GM19395 (cell line): ENCODE measurements at regions not wholly inside any gene's neighbourhood (a gene's known extent, or its start where the extent isn't known, plus 50 kb on each side); places are given as distances from the start of the nearest gene placed in this dataset.
"Not testable (repeated sequence)": the region's sequence is repeated elsewhere in the genome, so short reads cannot be mapped to it uniquely, and the experiment has no call there.

ENCODE experiments used
- ATAC-seq: cut with Tn5 transposase; IDR thresholded peaks from one replicate; pipeline ENCODE4 v1.9.1; 2021; ENCODE audit warnings: mild to moderate bottlenecking, moderate library complexity; ENCODE audit not compliant: unreplicated experiment

DNA sequence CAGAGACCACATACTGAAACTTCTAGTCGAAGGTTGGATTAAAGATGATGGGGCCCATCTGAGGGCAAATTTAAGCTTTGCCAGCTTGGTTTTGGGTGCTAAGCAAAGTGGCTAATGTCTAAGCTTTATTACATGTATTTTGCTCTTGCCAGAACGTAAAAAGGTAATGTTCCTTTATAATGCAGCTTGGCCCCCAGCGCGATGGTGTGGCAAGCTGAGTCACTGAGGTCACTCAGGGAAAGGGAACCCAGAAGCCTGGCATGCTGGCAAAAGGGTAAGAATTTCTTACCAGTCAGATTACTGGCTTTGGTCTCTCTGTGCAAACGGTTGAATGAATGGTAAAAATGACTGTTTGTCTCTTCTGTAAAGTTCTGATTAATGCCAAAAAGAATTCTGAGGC lies 158.3 kb upstream of the KCND2 start:
- no peak for ATAC-seq

DNA sequence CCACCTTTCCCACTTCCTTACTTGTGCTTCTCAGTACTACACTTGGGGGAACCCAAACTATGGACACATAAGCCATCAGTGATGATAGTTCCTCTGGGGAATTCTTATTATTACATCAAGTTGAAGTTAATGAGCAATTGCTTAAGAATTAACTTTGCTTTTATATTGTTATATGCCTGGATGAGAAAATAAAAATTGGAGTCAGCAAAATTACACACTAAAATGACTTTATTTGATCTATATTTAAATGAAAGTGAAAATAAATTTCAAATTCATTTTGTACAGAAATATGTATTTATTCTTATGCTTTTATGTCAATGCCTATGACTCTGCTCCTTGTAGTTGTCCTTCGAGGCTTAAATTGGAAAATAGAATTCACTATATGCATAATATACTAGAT lies 149.4 kb upstream of the KCND2 start:
- no peak for ATAC-seq

DNA sequence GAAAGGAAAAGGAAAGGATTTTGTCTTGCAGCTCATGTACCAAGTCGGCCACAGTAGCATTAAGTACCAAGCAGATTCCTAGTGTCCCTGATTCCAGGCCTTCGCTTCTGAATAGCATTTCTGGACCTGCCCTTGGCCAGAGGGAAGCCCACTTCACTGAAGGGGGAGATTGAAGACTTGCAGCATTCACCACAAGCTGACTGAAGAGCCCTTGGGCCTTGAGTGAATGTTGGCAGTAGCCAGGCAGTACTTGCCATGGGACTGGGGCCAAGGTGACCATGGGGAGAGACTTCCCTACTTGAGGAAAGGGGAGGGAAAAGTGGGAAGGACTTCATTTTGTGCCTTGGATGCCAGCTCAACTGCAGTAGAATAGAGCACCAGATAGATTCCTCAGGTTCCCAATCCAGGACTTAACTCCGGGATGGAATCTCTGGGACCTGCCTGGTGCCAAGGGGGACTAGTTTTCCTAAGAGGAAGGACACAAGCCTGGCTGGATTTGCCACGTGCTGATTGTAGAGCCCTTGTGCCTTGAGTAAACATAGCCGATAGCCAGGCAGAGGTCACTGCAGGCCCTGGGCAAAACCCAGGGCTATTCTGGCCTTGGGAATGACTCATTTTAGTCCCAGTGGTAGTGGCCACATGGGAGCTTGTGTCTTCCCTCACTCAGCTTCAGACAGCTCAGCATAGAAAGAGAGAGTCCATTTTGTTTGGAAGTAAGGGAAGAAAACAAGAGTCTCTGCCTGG lies 141.7 kb upstream of the KCND2 start:
- ATAC-seq, result no peak

- no peak for ATAC-seq
Measured at GRCh38 chr7:120138497-120138896, 134.5 kb upstream of the KCND2 start.

GRCh38 chr7:120156476-120156875 lies 116.5 kb upstream of the KCND2 start:
- no peak for ATAC-seq

- no peak for ATAC-seq
Measured at GRCh38 chr7:120160166-120160565, 112.8 kb upstream of the KCND2 start.

DNA sequence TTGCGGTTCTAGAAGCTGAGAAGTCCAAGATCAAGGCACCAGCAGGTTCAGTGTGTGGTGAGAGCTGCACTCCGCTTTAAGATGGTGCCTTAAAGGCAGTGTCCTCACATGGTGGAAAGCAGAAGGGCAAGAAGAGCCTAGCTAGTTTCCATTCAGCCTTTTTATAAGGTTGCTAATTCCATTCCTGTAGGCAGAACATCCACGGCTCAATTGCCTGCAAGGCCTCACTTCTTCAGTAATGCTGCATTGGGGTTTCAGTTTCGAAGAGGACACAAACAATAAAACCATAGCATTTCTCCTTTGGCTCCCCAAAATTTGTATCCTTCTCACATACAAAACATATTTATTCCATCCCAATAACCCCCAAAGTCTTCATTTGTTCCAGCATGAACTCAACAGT lies 109.5 kb upstream of the KCND2 start:
- ATAC-seq, result no peak

DNA sequence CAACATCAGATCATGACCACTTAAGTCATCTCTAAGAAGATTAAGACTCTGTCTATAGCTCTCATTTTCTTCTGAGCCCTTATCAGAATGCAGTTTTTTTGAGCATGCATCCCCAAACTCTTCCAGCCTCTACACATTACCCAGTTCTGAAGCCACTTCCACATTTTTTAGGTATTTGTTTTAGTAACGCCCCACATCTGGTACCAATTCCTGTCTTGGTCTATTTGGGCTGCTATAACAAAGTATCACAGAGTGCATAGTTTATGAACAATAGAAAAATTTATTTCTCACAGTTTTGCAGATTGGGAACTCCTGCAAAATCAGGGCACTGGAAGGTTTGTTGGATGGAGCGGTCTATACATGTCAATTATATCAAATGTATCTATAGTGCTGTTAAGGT lies 107.7 kb upstream of the KCND2 start:
- no peak for ATAC-seq

- no peak for ATAC-seq
Measured at GRCh38 chr7:120168066-120168465, 104.9 kb upstream of the KCND2 start.

- ATAC-seq, result no peak
Measured at GRCh38 chr7:120169996-120170783, 102.8 kb upstream of the KCND2 start.

DNA sequence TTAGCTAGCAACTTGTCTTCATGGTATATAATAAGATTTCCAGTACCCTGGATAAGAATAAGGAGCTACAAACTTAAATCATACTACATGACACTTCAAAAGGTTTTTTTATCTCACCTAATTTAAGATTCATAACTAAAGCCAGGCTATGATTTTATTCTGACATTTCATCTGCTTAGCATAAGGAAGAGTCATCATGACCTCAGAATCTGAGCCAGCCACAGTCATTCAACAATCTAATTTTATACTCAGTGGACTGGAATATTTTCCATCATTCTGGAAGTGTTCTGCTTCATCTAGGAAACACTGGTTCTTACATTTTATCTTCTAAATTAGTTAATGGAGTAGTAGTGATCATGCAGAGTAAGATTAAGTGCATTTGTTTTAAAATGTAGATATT lies 102.1 kb upstream of the KCND2 start:
- no peak for ATAC-seq

DNA sequence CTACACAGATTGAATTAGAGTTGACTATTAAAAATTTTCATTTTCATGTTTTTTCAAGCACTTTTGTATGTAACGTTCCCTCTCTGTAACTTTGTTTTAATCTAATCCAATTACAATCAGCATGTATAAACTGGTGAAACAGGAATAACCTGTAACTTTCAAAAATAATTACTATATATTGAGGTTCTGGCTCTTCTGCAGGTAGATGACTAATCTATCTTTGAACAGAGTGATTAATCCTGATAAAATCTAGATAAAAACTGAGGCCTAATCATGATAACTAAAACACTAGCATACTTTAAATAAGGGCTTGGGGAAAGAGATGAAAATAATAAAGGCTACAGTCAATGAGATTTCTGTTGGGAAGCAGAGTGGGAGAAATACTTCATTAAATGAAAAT lies 101.6 kb upstream of the KCND2 start:
- ATAC-seq, result no peak

DNA sequence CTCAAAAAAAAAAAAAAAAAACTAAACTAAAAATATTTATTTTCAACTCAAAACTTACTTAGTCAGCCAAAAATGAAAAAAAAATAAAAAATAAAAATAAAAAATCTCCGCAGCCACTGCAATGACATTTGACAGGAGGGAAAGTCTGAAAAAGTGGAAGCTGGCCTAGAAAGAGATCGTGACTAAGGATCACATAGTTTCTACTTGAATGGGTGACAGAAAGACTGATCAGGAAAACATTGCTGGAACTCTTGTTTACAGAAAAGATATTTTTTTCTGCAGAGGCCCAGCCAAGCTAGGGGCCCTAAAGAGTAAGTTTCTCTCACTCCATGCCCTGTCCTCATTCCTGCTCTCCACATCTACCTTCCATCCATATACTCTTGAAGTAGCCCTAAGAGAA lies 92.8 kb upstream of the KCND2 start:
- ATAC-seq, result no peak

- no peak for ATAC-seq
Measured at GRCh38 chr7:120181499-120181898, 91.5 kb upstream of the KCND2 start.

DNA sequence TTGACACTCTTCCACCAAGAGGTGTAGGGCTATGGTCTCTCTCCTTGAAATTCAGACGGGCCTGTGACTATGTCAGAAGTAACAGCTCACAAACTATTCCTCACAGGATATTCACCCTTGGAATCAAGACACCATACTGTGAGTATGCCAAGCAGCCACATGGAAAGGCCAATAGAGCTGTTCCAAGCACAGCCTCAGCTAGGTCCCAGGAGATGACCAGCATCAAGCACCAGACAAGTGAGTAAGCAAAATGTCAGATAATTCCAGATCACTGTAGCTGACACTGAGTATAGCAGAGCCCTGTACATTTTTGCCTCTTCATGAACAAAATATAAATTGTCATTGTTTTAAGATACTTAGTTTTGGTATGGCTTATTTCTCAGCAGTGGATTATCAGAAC lies 88.1 kb upstream of the KCND2 start:
- no peak for ATAC-seq

GRCh38 chr7:120185940-120186682 lies 86.9 kb upstream of the KCND2 start:
- ATAC-seq, result no peak

GRCh38 chr7:120186688-120187087 lies 86.3 kb upstream of the KCND2 start:
- ATAC-seq, result no peak

DNA sequence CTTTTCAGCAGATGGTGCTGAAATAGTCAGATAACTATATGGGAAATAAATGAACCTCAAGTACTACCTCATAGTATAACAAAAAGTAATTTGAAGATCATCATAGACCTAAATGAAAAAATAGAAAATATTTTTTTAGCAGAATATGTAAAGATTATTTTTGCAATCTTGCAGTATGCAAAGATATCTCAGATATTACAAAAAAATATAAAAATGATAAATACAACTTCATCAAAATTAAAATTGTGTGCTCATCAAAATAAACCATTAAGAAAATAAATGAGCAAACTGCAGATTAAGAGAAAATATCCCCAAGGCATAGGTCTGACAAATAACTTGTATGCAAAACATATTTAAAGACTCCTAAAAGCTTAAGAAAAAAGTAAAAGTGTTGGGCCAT lies 83.4 kb upstream of the KCND2 start:
- ATAC-seq, result no peak

- no peak for ATAC-seq
Measured at GRCh38 chr7:120190109-120190508, 82.9 kb upstream of the KCND2 start.

- ATAC-seq, result no peak
Measured at GRCh38 chr7:120190566-120190965, 82.4 kb upstream of the KCND2 start.

- not testable (repeated sequence) for ATAC-seq
Measured at GRCh38 chr7:120191423-120191822, 81.6 kb upstream of the KCND2 start.

- ATAC-seq, result no peak
Measured at GRCh38 chr7:120201290-120201689, 71.7 kb upstream of the KCND2 start.
